ENCODE measurements at regions not wholly inside any gene's neighbourhood (a gene's known extent, or its start where the extent isn't known, plus 50 kb on each side); places are given as distances from the start of the nearest gene placed in this dataset.

DNA sequence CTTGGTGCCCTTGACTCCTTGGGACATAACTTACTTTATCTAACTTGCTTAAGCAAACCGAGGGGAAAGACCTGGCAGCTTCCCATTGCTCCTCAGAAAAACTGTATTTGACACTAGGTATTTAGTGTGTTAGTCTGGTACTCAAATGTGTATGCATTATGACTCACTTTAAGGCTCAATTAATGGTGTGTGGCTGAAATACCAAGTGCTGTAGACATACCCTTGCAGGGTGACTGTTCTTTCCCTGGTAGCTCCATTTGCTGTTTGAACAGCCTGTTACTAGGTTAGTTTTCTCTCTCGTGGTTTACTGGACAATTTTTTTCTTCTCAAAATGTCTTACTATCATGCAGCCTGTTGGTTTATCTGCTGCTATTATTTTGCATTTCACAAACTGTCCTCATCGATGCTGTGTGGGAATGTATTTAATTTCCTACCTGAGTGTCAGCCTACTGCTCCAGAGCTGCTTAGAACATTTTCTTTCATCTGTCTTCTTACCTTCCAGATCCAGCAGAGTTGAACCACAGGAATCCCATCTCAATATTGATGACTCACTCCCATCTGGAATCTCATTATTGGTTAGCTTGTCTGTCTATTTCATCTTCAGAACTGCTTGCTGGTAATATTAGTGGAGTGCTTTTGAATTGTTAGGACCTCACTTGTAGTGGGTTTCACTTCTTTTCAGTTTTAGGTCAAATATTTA, 158.0 kb upstream of the FAT1 start:
- Mint-ChIP-seq H3K4me1 (ENCODE audit: low read depth) (no peaks in the 10 kb centered on the region), H3K9me3 (peaks cover 3% of the 10 kb centered on the region)

DNA sequence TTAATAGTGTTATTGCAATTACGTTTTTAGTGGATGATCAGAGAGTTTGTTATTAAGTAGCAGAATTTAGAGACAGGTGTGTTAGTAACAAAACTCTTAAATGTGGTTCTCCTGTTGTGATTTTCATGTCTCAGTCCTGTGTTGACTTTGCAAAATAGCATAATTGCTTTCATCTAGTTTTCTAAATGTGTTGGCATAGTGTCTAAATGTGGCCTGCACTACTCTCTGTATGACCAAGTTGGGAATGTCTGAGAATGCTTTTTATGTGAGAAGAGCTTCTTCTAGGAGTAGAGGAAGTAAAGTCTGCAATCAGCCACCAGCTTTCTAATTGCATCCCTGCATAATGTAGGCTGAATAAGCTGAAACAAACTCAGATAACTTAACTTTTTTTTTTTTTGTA, 158.6 kb upstream of the FAT1 start:
- no peak overlapping the region for H3K27ac Mint-ChIP-seq
- no peaks in the 10 kb centered on the region for H3K36me3 Mint-ChIP-seq (ENCODE audit: low read depth)
- H3K9me3 Mint-ChIP-seq: peaks cover 3% of the 10 kb centered on the region
- no peak overlapping the region for H3K4me3 Mint-ChIP-seq
- no peaks in the 10 kb centered on the region for H3K27me3 Mint-ChIP-seq (ENCODE audit: low read depth)
- H3K4me1 Mint-ChIP-seq (ENCODE audit: low read depth): no peaks in the 10 kb centered on the region

More for the DNA sequence above, 158.0 kb upstream of the FAT1 start:
- Mint-ChIP-seq H3K27ac (no peak overlapping the region), H3K36me3 (ENCODE audit: low read depth) (no peaks in the 10 kb centered on the region), H3K27me3 (ENCODE audit: low read depth) (no peaks in the 10 kb centered on the region), H3K4me3 (no peak overlapping the region)

DNA sequence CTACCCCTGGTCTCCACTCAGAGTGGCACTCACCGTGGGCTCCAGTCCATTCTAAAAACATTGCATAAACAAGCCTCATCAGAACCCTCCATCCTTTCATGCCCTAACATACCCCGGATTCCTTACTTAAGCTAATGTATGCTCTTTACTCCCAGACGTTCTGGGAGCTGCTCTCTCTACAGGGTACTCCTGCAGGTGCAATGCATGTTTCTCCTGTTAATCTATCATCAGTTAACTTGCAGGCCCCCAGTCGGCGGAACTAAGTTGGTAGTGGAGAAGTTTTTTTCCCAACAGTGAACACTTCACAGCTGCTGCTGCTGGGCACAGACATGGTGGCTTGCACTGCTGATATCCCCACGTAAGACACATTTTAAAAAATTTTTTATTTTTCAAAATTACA, 161.6 kb upstream of the FAT1 start:
- no peaks in the 10 kb centered on the region for H3K27me3 Mint-ChIP-seq (ENCODE audit: low read depth)
- H3K27ac Mint-ChIP-seq: no peak overlapping the region
- H3K9me3 Mint-ChIP-seq: peaks cover 4% of the 10 kb centered on the region
- H3K36me3 Mint-ChIP-seq (ENCODE audit: low read depth): no peaks in the 10 kb centered on the region
- H3K4me3 Mint-ChIP-seq: no peak overlapping the region
- no peaks in the 10 kb centered on the region for H3K4me1 Mint-ChIP-seq (ENCODE audit: low read depth)

- H3K27me3 Mint-ChIP-seq (ENCODE audit: low read depth): no peaks in the 10 kb centered on the region
- no peak overlapping the region for H3K27ac Mint-ChIP-seq
- H3K9me3 Mint-ChIP-seq: peaks cover 13% of the 10 kb centered on the region
- no peak overlapping the region for H3K4me3 Mint-ChIP-seq
- H3K36me3 Mint-ChIP-seq (ENCODE audit: low read depth): no peaks in the 10 kb centered on the region
- H3K4me1 Mint-ChIP-seq (ENCODE audit: low read depth): no peaks in the 10 kb centered on the region
Observed at GRCh38 chr4:186886759-186887158, 163.1 kb upstream of the FAT1 start.

GRCh38 chr4:186887291-186887700, 163.6 kb upstream of the FAT1 start:
- H3K36me3 Mint-ChIP-seq (ENCODE audit: low read depth): no peaks in the 10 kb centered on the region
- no peak overlapping the region for H3K27ac Mint-ChIP-seq
- no peaks in the 10 kb centered on the region for H3K27me3 Mint-ChIP-seq (ENCODE audit: low read depth)
- H3K4me3 Mint-ChIP-seq: no peak overlapping the region
- peaks cover 13% of the 10 kb centered on the region for H3K9me3 Mint-ChIP-seq
- H3K4me1 Mint-ChIP-seq (ENCODE audit: low read depth): no peaks in the 10 kb centered on the region

GRCh38 chr4:186887752-186888151, 164.1 kb upstream of the FAT1 start:
- Mint-ChIP-seq H3K9me3 (peaks cover 13% of the 10 kb centered on the region), H3K27ac (no peak overlapping the region)

GRCh38 chr4:186889876-186890643, 166.4 kb upstream of the FAT1 start:
- Mint-ChIP-seq H3K27ac (no peak overlapping the region), H3K27me3 (ENCODE audit: low read depth) (no peaks in the 10 kb centered on the region), H3K9me3 (peaks cover 23% of the 10 kb centered on the region), H3K36me3 (ENCODE audit: low read depth) (no peaks in the 10 kb centered on the region), H3K4me3 (no peak overlapping the region), H3K4me1 (ENCODE audit: low read depth) (no peaks in the 10 kb centered on the region)

More at GRCh38 chr4:186887752-186888151, 164.1 kb upstream of the FAT1 start:
- H3K4me3 Mint-ChIP-seq: no peak overlapping the region
- no peaks in the 10 kb centered on the region for H3K27me3 Mint-ChIP-seq (ENCODE audit: low read depth)
- no peaks in the 10 kb centered on the region for H3K36me3 Mint-ChIP-seq (ENCODE audit: low read depth)
- no peaks in the 10 kb centered on the region for H3K4me1 Mint-ChIP-seq (ENCODE audit: low read depth)

DNA sequence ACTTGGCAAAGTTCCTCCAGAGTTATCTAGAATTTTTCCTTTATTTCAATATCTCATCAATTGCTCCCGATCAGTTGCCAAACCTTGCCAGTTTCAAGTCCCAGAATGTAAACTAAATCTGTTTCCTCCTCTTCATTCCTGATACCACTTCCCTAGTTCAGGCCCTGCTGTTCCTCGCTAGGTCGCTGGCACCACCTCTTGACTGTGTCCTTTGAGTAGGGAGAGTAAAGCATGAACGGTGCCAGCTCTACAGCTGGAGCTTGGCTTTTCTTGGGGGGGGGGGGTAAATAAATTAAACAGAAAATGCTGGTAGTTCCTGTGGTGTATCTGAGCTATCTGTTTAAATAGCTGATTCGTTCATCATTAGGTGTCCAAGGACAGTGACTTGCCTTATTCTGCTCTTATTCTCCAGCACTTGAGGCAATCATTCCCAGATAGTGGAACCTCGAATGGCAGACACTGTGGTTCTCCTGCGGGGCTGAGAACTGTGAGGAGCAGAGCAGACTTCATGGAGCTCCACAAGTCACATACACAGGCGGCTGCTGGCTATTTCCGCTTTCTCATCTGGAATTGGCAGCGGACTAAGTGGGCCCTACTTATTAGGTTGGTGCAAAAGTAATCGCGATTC, 168.3 kb upstream of the FAT1 start:
- H3K4me1 Mint-ChIP-seq (ENCODE audit: low read depth): no peaks in the 10 kb centered on the region
- H3K4me3 Mint-ChIP-seq: no peak overlapping the region
- peaks cover 30% of the 10 kb centered on the region for H3K9me3 Mint-ChIP-seq
- H3K27me3 Mint-ChIP-seq (ENCODE audit: low read depth): no peaks in the 10 kb centered on the region
- H3K27ac Mint-ChIP-seq: no peak overlapping the region
- H3K36me3 Mint-ChIP-seq (ENCODE audit: low read depth): no peaks in the 10 kb centered on the region

DNA sequence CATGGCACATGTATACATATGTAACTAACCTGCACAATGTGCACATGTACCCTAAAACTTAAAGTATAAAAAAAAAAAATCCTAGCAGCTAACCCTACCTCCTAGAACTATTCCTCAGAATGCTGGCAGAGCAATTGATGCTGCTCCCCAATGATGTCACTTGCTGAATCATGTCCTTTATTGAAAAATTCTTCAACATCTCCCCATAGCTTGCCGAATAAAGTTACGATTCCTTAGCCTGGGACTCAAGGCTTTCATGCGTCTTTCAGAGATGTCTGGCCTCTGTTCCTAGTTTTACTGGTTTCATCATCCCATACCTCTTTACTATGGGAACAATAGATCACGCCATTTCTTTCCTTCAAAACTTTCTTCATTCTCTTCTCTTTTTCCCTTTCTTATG, 174.7 kb upstream of the FAT1 start:
- Mint-ChIP-seq H3K9me3 (peaks cover 31% of the 10 kb centered on the region), H3K4me3 (no peak overlapping the region), H3K4me1 (ENCODE audit: low read depth) (no peaks in the 10 kb centered on the region), H3K27ac (no peak overlapping the region), H3K27me3 (ENCODE audit: low read depth) (no peaks in the 10 kb centered on the region), H3K36me3 (ENCODE audit: low read depth) (no peaks in the 10 kb centered on the region)

DNA sequence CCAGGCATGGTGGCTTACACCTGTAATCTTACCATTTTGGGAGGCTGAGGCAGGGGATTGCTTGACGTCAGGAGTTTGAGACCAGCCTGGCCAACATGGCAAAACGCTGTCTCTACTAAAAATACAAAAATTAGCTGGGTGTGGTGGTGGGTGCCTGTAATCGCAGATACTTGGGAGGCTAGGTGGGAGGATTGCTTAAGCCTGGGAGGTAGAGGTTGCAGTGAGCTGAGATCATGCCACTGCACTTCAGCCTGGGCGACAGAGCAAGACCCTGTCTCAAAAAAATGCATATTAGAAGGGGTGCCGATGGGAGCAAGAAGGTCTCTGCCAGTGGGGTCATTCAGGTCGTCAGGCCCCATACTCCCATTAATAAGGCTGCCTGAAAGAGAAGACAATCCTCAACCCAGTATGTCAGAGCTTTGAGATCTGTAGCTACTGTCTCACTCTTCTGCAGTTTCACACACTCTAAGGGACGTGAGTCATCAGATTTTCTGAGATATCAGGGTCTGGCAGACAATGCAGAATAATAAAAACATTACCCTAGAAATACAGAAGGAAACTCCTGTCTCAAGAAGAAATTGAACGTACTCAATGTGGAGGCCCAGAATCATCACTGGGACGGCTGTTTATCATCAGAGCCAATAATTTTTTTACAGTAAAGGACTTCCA, 176.7 kb upstream of the FAT1 start:
- Mint-ChIP-seq H3K4me1 (ENCODE audit: low read depth) (no peaks in the 10 kb centered on the region), H3K9me3 (peaks cover 18% of the 10 kb centered on the region), H3K27me3 (ENCODE audit: low read depth) (no peaks in the 10 kb centered on the region), H3K36me3 (ENCODE audit: low read depth) (no peaks in the 10 kb centered on the region), H3K27ac (no peak overlapping the region), H3K4me3 (no peak overlapping the region)

GRCh38 chr4:186900984-186901383, 177.3 kb upstream of the FAT1 start:
- Mint-ChIP-seq H3K27me3 (ENCODE audit: low read depth) (no peaks in the 10 kb centered on the region), H3K4me1 (ENCODE audit: low read depth) (no peaks in the 10 kb centered on the region), H3K9me3 (peaks cover 21% of the 10 kb centered on the region), H3K36me3 (ENCODE audit: low read depth) (no peaks in the 10 kb centered on the region), H3K4me3 (no peak overlapping the region), H3K27ac (no peak overlapping the region)

DNA sequence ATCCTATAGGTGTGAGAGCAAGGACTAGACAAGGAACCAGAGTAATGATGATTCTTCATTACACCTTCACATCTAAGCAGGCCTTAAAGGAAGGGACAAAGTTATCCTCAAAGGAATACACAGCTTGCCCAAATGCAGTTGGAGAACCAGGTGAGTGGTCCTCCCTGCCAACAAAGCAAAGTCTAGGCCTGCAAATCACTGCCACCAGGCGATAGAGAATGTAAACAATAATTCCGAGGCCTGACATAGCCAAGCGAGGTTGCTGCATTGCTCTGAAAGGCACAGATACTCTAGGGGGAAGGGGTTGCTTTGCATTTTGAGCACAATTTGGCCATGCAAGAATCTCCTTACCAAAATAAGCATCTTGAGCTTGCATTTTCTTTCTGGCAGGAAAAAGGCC, 178.2 kb upstream of the FAT1 start:
- Mint-ChIP-seq H3K4me1 (ENCODE audit: low read depth) (no peaks in the 10 kb centered on the region), H3K27me3 (ENCODE audit: low read depth) (no peaks in the 10 kb centered on the region), H3K9me3 (peaks cover 21% of the 10 kb centered on the region), H3K4me3 (no peak overlapping the region), H3K27ac (no peak overlapping the region), H3K36me3 (ENCODE audit: low read depth) (no peaks in the 10 kb centered on the region)

DNA sequence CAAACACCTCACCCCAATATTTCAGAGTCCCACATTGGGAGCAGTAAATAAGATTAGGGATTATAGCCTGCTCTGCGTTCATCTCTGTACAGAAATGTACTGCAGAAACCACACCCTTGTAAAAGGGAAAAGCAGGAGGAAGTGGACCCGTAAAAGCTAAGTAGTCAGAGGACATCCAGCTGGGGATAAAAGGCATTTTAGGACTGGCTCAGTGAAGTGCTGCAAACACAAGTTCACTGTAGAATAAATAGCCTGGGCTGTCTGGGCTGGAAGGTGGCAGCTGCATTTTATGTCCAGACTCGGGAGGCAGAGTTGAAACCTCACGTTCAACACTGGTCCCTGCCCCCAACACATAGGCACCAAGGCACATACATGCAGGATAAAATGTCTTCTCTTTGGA, 178.7 kb upstream of the FAT1 start:
- H3K4me1 Mint-ChIP-seq (ENCODE audit: low read depth): no peaks in the 10 kb centered on the region
- H3K27me3 Mint-ChIP-seq (ENCODE audit: low read depth): no peaks in the 10 kb centered on the region
- no peak overlapping the region for H3K4me3 Mint-ChIP-seq
- H3K27ac Mint-ChIP-seq: no peak overlapping the region
- no peaks in the 10 kb centered on the region for H3K36me3 Mint-ChIP-seq (ENCODE audit: low read depth)
- H3K9me3 Mint-ChIP-seq: peaks cover 21% of the 10 kb centered on the region

DNA sequence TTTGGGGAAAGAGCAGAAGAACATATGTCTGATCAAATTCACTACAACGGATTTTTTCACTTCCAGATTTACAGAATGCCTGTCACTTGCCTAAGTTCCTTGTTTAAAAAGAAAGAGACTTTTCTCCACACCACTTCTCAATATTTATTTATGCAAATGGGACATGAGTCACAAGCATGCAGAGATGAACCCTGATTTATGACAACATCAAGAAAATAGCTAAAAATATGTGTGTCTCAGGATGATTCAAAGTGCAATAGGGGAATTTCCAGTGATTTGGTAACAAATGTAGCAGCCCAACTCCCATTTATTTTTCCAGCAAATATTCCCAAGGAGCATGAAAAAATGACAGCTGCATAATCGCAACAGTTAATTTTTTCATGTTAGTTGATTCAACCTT, 180.4 kb upstream of the FAT1 start:
- H3K36me3 Mint-ChIP-seq (ENCODE audit: low read depth): no peaks in the 10 kb centered on the region
- H3K27ac Mint-ChIP-seq: no peak overlapping the region
- no peak overlapping the region for H3K4me3 Mint-ChIP-seq
- H3K27me3 Mint-ChIP-seq (ENCODE audit: low read depth): no peaks in the 10 kb centered on the region
- H3K9me3 Mint-ChIP-seq: peaks cover 23% of the 10 kb centered on the region
- no peaks in the 10 kb centered on the region for H3K4me1 Mint-ChIP-seq (ENCODE audit: low read depth)

Data from T-helper 1 cell treated with Interleukin-12 subunit alpha and Interleukin-12 subunit beta and Interleukin-4 antibody, amounts not matched to agents 30 μg/mL and 1 μg/mL, for 36 hours (primary cell).